Caco-2 (cell line): ENCODE measurements at regions not wholly inside any gene's neighbourhood (a gene's known extent, or its start where the extent isn't known, plus 50 kb on each side); places are given as distances from the start of the nearest gene placed in this dataset.

Source experiments
- BruUV-seq: library from RNA; stranded (reverse); fragments of 400-500 nt; replicated peaks from 2 replicates; lab custom pipeline; 2021; lab: Mats Ljungman, UMichigan
- CTCF ChIA-PET: fragments of 300-600 bp; sonication (Branson Sonifier 250); formaldehyde crosslinking; loops from one replicate; lab custom pipeline; 2022; ENCODE audit warnings: antibody characterized with exemption; lab: Charles Lee
- POLR2A ChIA-PET: fragments of 300-600 bp; sonication (Branson Sonifier 250); formaldehyde crosslinking; loops from one replicate; lab custom pipeline; 2022; ENCODE audit warnings: antibody characterized with exemption; lab: Charles Lee
- DNase-seq, 2 experiments: peaks; one replicate each; pipeline versions ENCODE4 v3.0.0 to v3.0.0-alpha.2; 2020 to 2022
- H3K27me3 ChIP-seq: replicated peaks from 2 replicates; pipeline ENCODE4 v1.6.0; 2011; ENCODE audit warnings: low read length; ENCODE audit not compliant: control insufficient read depth, insufficient read depth
- H3K36me3 ChIP-seq: 2 replicates; pipeline ENCODE4 v1.5.1; 2011; ENCODE audit warnings: low read length; ENCODE audit not compliant: control insufficient read depth, insufficient read depth
- H3K4me1 ChIP-seq: fragments of 250-450 bp; sonication (Bioruptor Pico); 2 replicates; pipeline ENCODE4 v1.5.1; 2020; ENCODE audit warnings: mild to moderate bottlenecking
- H3K4me3 ChIP-seq: 2 replicates; pipeline ENCODE4 v1.5.1; 2011; ENCODE audit warnings: low read depth, mild to moderate bottlenecking, control low read depth, low read length
- H3K9me3 ChIP-seq: fragments of 250-450 bp; sonication (Bioruptor Pico); 2 replicates; pipeline ENCODE4 v1.5.1; 2020; ENCODE audit warnings: mild to moderate bottlenecking, moderate library complexity
- H3K27ac Mint-ChIP-seq: one replicate; pipeline ENCODE4 v1.8.0; 2022; ENCODE audit warnings: mixed read lengths; ENCODE audit not compliant: unreplicated experiment
- H3K27me3 Mint-ChIP-seq: one replicate; pipeline ENCODE4 v1.8.0; 2022; ENCODE audit warnings: mixed read lengths; ENCODE audit not compliant: insufficient read depth, unreplicated experiment
- H3K36me3 Mint-ChIP-seq: one replicate; pipeline ENCODE4 v1.8.0; 2022; ENCODE audit warnings: mild to moderate bottlenecking, mixed read lengths; ENCODE audit not compliant: insufficient read depth, unreplicated experiment
- H3K4me1 Mint-ChIP-seq: one replicate; pipeline ENCODE4 v1.8.0; 2022; ENCODE audit warnings: low read depth, mixed read lengths; ENCODE audit not compliant: unreplicated experiment
- H3K4me3 Mint-ChIP-seq: one replicate; pipeline ENCODE4 v1.8.0; 2022; ENCODE audit warnings: mild to moderate bottlenecking, moderate library complexity, mixed read lengths; ENCODE audit not compliant: unreplicated experiment
- H3K9me3 Mint-ChIP-seq: one replicate; pipeline ENCODE4 v1.8.0; 2022; ENCODE audit warnings: mixed read lengths; ENCODE audit not compliant: unreplicated experiment
- intact Hi-C: fragments of 100-400 bp; cut with micrococcal nuclease; formaldehyde crosslinking; loops from one replicate; pipeline ENCODE4 v1.10.0; 2022; ENCODE audit not compliant: unreplicated experiment
- TF ChIP-seq, protein P1 (sequence below), 2 experiments: fragments of 200-600 bp in 1 of 2; IDR thresholded peaks; 1 replicate in 1 of 2; 2 replicates in 1 of 2; pipeline versions ENCODE4 v1.5.1 to v1.8.0; 2011 to 2022; ENCODE audit warnings: antibody characterized with exemption in 1 of 2, control low read depth in 1 of 2, inconsistent platforms in 1 of 2, low read depth in 1 of 2, low read length in 1 of 2, mild to moderate bottlenecking in 1 of 2, moderate library complexity in 1 of 2; ENCODE audit not compliant: insufficient read depth in 1 of 2, severe bottlenecking in 1 of 2, unreplicated experiment in 1 of 2

- Histone ChIP-seq H3K27me3 (no peaks in the 10 kb centered on the region), H3K36me3 (no peaks in the 10 kb centered on the region), H3K4me3 (no peak overlapping the region), H3K4me1 (no peaks in the 10 kb centered on the region), H3K9me3 (no peaks in the 10 kb centered on the region)
- ChIA-PET CTCF (no interaction called here), POLR2A (no interaction called here)
- Mint-ChIP-seq H3K9me3 (no peaks in the 10 kb centered on the region), H3K4me1 (no peaks in the 10 kb centered on the region), H3K36me3 (peaks cover 6% of the 10 kb centered on the region), H3K27me3 (no peaks in the 10 kb centered on the region), H3K4me3 (no peak overlapping the region), H3K27ac (no peak overlapping the region)
- BruUV-seq, result no TSS peak
- DNase-seq, result no peak
- intact Hi-C loops, result no loop called here
- TF ChIP-seq, protein P1, sequence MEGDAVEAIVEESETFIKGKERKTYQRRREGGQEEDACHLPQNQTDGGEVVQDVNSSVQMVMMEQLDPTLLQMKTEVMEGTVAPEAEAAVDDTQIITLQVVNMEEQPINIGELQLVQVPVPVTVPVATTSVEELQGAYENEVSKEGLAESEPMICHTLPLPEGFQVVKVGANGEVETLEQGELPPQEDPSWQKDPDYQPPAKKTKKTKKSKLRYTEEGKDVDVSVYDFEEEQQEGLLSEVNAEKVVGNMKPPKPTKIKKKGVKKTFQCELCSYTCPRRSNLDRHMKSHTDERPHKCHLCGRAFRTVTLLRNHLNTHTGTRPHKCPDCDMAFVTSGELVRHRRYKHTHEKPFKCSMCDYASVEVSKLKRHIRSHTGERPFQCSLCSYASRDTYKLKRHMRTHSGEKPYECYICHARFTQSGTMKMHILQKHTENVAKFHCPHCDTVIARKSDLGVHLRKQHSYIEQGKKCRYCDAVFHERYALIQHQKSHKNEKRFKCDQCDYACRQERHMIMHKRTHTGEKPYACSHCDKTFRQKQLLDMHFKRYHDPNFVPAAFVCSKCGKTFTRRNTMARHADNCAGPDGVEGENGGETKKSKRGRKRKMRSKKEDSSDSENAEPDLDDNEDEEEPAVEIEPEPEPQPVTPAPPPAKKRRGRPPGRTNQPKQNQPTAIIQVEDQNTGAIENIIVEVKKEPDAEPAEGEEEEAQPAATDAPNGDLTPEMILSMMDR (IDR thresholded peaks at IDR 0.05; ENCODE audit: insufficient read depth in 1 of 2, low read depth in 1 of 2, low read length in 1 of 2, severe bottlenecking in 1 of 2, unreplicated experiment in 1 of 2), result no peak
Observed at GRCh38 chr2:10210336-10210735, 87.8 kb downstream of the RRM2 start.

- BruUV-seq, result no TSS peak
- peaks cover 5% of the 10 kb centered on the region for H3K4me1 Mint-ChIP-seq
- CTCF ChIA-PET, result interaction anchor here (0.7 kb wide), 1 partner anchor 216 kb away, joined by 5 read pairs; no protein-coding TSS in a partner anchor
Observed at GRCh38 chr2:10211844-10212422, 89.4 kb downstream of the RRM2 start.

DNA sequence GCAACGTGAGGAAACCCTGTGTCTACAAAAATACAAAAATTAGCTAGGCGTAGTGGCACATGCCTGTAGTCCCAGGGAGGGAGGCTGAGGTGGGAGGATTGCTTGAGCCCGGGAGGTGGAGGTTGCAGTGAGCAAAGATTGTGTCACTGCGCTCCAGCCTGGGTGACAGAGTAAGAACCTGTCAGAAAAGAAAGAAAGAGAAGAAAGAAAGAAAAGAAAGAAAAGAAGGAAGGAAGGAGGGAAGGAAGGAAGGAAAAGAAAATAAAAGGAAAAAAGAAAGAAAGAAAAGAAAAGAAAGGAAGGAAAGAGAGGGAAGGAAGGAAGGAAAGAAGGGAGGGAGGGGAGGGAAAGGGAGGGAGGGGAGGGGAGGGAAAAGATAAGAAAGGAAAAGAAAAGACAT lies 89.9 kb upstream of the HPCAL1 start:
- H3K27me3 Mint-ChIP-seq, result no peaks in the 10 kb centered on the region
- intact Hi-C loops, result no loop called here
- peaks cover 6% of the 10 kb centered on the region for H3K36me3 Mint-ChIP-seq
- H3K9me3 Mint-ChIP-seq, result no peaks in the 10 kb centered on the region
- H3K4me1 ChIP-seq, result no peaks in the 10 kb centered on the region; the same call in 1 of the 2 replicates
- DNase-seq, result no peak
- no TSS peak for BruUV-seq
- TF ChIP-seq, protein P1 (IDR thresholded peaks at IDR 0.05; ENCODE audit: insufficient read depth in 1 of 2, low read depth in 1 of 2, low read length in 1 of 2, severe bottlenecking in 1 of 2, unreplicated experiment in 1 of 2), result no peak
- H3K27ac Mint-ChIP-seq, result no peak overlapping the region
- no peak overlapping the region for H3K4me3 Mint-ChIP-seq
- ChIA-PET POLR2A (no interaction called here), CTCF (no interaction called here)
- H3K27me3 ChIP-seq, result no peaks in the 10 kb centered on the region
- H3K4me3 ChIP-seq, result no peak overlapping the region
- no peaks in the 10 kb centered on the region for H3K9me3 ChIP-seq
- no peaks in the 10 kb centered on the region for H3K36me3 ChIP-seq
- peaks cover 8% of the 10 kb centered on the region for H3K4me1 Mint-ChIP-seq

More at GRCh38 chr2:10211844-10212422, 89.4 kb downstream of the RRM2 start:
- Mint-ChIP-seq H3K4me3 (no peak overlapping the region), H3K27me3 (no peaks in the 10 kb centered on the region), H3K36me3 (peaks cover 6% of the 10 kb centered on the region), H3K9me3 (no peaks in the 10 kb centered on the region), H3K27ac (no peak overlapping the region)
- no peak for DNase-seq
- no peaks in the 10 kb centered on the region for H3K9me3 ChIP-seq
- POLR2A ChIA-PET, result no interaction called here
- no peak overlapping the region for H3K4me3 ChIP-seq
- H3K36me3 ChIP-seq, result no peaks in the 10 kb centered on the region
- H3K27me3 ChIP-seq, result no peaks in the 10 kb centered on the region
- no peaks in the 10 kb centered on the region for H3K4me1 ChIP-seq
- TF ChIP-seq, protein P1 (IDR thresholded peaks at IDR 0.05; ENCODE audit: insufficient read depth in 1 of 2, low read depth in 1 of 2, low read length in 1 of 2, severe bottlenecking in 1 of 2, unreplicated experiment in 1 of 2), result no peak
- intact Hi-C loops, result no loop called here
